Neural progenitor cell (in vitro differentiated cells): ENCODE measurements at regions not wholly inside any gene's neighbourhood (a gene's known extent, or its start where the extent isn't known, plus 50 kb on each side); places are given as distances from the start of the nearest gene placed in this dataset.
"Not testable (repeated sequence)": the region's sequence is repeated elsewhere in the genome, so short reads cannot be mapped to it uniquely, and the experiment has no call there.

Experiments used
- DNase-seq: peaks from one replicate; pipeline ENCODE4 v3.0.0-alpha.2; 2016; ENCODE audit warnings: low spot score
- H2AFZ ChIP-seq: fragments of 200-600 bp; sonication (generic); replicated peaks from 2 replicates; pipeline ENCODE4 v1.6.1; 2016; ENCODE audit warnings: antibody characterized with exemption
- H3F3A ChIP-seq: fragments of 200-600 bp; sonication (generic); 2 replicates; pipeline ENCODE4 v1.6.1; 2016; ENCODE audit warnings: antibody characterized with exemption, low read depth
- H3K27ac ChIP-seq: fragments of 200-600 bp; sonication (generic); 2 replicates; pipeline ENCODE4 v1.5.1; 2016; ENCODE audit warnings: mild to moderate bottlenecking
- H3K27me3 ChIP-seq: fragments of 200-600 bp; sonication (generic); 2 replicates; pipeline ENCODE4 v1.6.1; 2016; ENCODE audit warnings: mild to moderate bottlenecking, moderate library complexity
- H3K36me3 ChIP-seq: fragments of 200-600 bp; sonication (generic); 2 replicates; pipeline ENCODE4 v1.5.1; 2016
- H3K4me1 ChIP-seq: fragments of 200-600 bp; sonication (generic); 2 replicates; pipeline ENCODE4 v1.6.1; 2016; ENCODE audit warnings: mixed run types
- H3K4me2 ChIP-seq: fragments of 200-600 bp; sonication (generic); 2 replicates; pipeline ENCODE4 v1.6.1; 2016
- H3K4me3 ChIP-seq: fragments of 200-600 bp; sonication (generic); 2 replicates; pipeline ENCODE4 v1.5.1; 2016
- H3K79me2 ChIP-seq: fragments of 200-600 bp; sonication (generic); 2 replicates; pipeline ENCODE4 v1.6.1; 2016; ENCODE audit warnings: low read depth
- H3K9ac ChIP-seq: fragments of 200-600 bp; sonication (generic); 2 replicates; pipeline ENCODE4 v1.6.1; 2016
- H3K9me3 ChIP-seq: fragments of 200-600 bp; sonication (generic); 2 replicates; pipeline ENCODE4 v1.5.1; 2016; ENCODE audit warnings: low read depth
- H4K20me1 ChIP-seq: fragments of 200-600 bp; sonication (generic); 2 replicates; pipeline ENCODE4 v1.6.1; 2016; ENCODE audit warnings: low read depth
- H3K27ac Mint-ChIP-seq: 3 replicates; pipeline ENCODE4 v1.8.0; 2021; ENCODE audit warnings: mixed read lengths
- H3K27me3 Mint-ChIP-seq: 2 replicates; pipeline ENCODE4 v1.8.0; 2022; ENCODE audit warnings: low read depth, mild to moderate bottlenecking, inconsistent platforms, moderate library complexity, mixed read lengths; ENCODE audit not compliant: insufficient read depth
- H3K36me3 Mint-ChIP-seq: 3 replicates; pipeline ENCODE4 v1.8.0; 2021; ENCODE audit warnings: mixed read lengths
- H3K4me1 Mint-ChIP-seq: 3 replicates; pipeline ENCODE4 v1.8.0; 2021; ENCODE audit warnings: mixed read lengths
- H3K4me3 Mint-ChIP-seq: 3 replicates; pipeline ENCODE4 v1.8.0; 2021; ENCODE audit warnings: mild to moderate bottlenecking, moderate library complexity, mixed read lengths
- H3K9me3 Mint-ChIP-seq: 3 replicates; pipeline ENCODE4 v1.8.0; 2020; ENCODE audit warnings: mixed read lengths
- CTCF ChIP-seq: fragments of 200-600 bp; sonication (generic); IDR thresholded peaks from 2 replicates; pipeline ENCODE4 v1.5.1; 2017; ENCODE audit warnings: antibody characterized with exemption, mild to moderate bottlenecking
- EZH2 ChIP-seq: fragments of 200-600 bp; sonication (generic); IDR thresholded peaks from 2 replicates; pipeline ENCODE4 v1.6.1; 2017; ENCODE audit warnings: antibody characterized with exemption, mild to moderate bottlenecking, moderate library complexity
- EZH2phosphoT487 ChIP-seq: fragments of 200-600 bp; sonication (generic); IDR thresholded peaks from 2 replicates; pipeline ENCODE4 v1.6.1; 2017; ENCODE audit warnings: antibody characterized with exemption

DNA sequence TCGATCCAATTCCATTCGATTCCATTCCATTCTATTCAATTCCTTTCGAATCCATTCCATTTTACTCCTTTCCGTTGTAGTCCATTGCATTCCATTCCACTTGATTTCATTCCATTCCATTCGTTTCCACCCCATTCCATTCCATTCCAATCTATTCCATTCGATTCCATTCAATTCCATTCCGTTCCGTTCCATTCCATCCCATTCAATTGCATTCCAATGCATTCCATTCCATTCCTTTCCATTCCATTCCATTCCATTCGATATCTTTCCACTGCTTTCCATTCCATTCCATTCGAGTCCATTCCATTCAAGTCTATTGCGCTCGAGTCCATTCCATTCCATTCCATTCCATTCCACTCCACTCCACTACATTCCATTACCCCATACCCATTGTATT, 2568.7 kb upstream of the TPTE start:
- no peak overlapping the region for H3K4me3 Mint-ChIP-seq
- no peak overlapping the region for H2AFZ ChIP-seq
- TF ChIP-seq EZH2phosphoT487 (no peak), EZH2 (no peak), CTCF (no peak)
- no peaks in the 10 kb centered on the region for H4K20me1 ChIP-seq
- H3K27ac ChIP-seq, result no peak overlapping the region
- peaks cover 93% of the 10 kb centered on the region for H3K9me3 ChIP-seq
- H3K27me3 ChIP-seq, result no peaks in the 10 kb centered on the region
- H3K9ac ChIP-seq, result no peak overlapping the region
- H3K4me2 ChIP-seq, result no peak overlapping the region
- H3K27me3 Mint-ChIP-seq, result peaks cover 28% of the 10 kb centered on the region
- H3K4me1 Mint-ChIP-seq, result no peaks in the 10 kb centered on the region
- no peak for DNase-seq
- H3K9me3 Mint-ChIP-seq, result peaks cover 100% of the 10 kb centered on the region
- no peaks in the 10 kb centered on the region for H3K36me3 ChIP-seq
- H3K27ac Mint-ChIP-seq, result no peak overlapping the region
- H3K4me3 ChIP-seq, result no peak overlapping the region
- no peaks in the 10 kb centered on the region for H3K4me1 ChIP-seq
- H3F3A ChIP-seq, result no peaks in the 10 kb centered on the region
- peaks cover 35% of the 10 kb centered on the region for H3K36me3 Mint-ChIP-seq
- no peaks in the 10 kb centered on the region for H3K79me2 ChIP-seq

DNA sequence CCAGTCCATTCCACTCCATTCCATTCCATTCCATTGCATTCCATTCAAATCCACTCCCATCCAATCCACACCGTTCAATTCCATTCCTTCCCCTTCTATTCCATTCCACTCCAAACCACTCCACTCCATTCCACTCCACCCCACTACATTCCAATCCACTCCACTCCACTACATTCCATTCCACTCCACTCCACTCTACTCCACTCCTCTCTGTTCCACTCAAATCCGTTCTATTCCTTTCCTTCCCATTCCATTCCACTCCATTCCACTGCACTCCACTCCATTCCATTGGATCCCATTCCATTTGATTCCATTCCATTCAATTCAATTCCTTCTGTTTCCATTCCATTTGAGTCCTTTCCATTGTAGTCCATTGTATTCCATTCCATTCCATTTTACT, 2568.3 kb upstream of the TPTE start:
- no peak for DNase-seq
- Histone ChIP-seq H3K27ac (no peak overlapping the region), H2AFZ (no peak overlapping the region), H3K79me2 (no peaks in the 10 kb centered on the region), H3K36me3 (no peaks in the 10 kb centered on the region), H3F3A (no peaks in the 10 kb centered on the region), H3K9ac (no peak overlapping the region), H4K20me1 (no peaks in the 10 kb centered on the region), H3K9me3 (peaks cover 93% of the 10 kb centered on the region), H3K4me3 (no peak overlapping the region), H3K4me2 (no peak overlapping the region), H3K4me1 (no peaks in the 10 kb centered on the region), H3K27me3 (no peaks in the 10 kb centered on the region)
- Mint-ChIP-seq H3K4me1 (no peaks in the 10 kb centered on the region), H3K27me3 (peaks cover 29% of the 10 kb centered on the region), H3K27ac (no peak overlapping the region), H3K9me3 (peaks cover 100% of the 10 kb centered on the region), H3K4me3 (no peak overlapping the region), H3K36me3 (peaks cover 38% of the 10 kb centered on the region)
- TF ChIP-seq CTCF (no peak), EZH2phosphoT487 (no peak), EZH2 (no peak)

DNA sequence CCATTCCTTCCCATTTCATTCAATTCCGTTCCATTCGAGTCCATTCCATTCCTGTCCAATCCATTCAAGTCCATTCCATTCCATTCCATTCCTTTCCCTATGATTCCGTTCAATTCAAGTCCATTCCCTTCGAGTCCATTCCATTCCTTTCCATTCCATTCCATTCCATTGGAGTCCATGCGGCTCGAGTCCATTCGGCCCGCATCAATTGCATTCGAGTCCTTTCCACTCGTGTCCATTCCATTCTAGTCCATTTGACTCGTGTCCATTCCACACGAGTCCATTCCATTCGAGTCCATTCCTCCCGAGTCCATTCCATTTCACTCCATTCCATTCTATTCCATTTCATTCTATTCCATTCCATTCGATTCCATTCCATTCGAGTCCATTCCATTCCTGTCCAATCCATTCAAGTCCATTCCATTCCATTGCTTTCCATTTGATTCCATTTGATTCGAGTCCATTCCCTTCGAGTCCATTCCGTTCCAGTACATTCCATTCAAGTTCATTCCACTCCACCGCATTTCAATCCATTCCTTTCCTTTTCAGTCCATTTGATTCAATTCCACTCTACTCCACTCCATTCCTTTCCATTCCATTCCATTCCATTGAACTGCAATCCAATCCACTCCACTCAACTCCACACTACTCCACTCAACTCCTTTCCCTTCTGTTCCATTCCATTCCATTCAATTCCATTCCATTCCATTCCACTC, 2565.9 kb upstream of the TPTE start:
- H3K4me3 Mint-ChIP-seq, H3K79me2 ChIP-seq, H3K27me3 ChIP-seq, H3K4me1 ChIP-seq, H3K27ac ChIP-seq, H3K27ac Mint-ChIP-seq, H3K4me2 ChIP-seq, H3K36me3 ChIP-seq, H3K4me3 ChIP-seq, H3K9ac ChIP-seq, H2AFZ ChIP-seq, H4K20me1 ChIP-seq, DNase-seq, H3K4me1 Mint-ChIP-seq, H3F3A ChIP-seq: not testable (repeated sequence)
- H3K36me3 Mint-ChIP-seq, result peaks cover 38% of the 10 kb centered on the region
- peaks cover 85% of the 10 kb centered on the region for H3K9me3 ChIP-seq
- H3K9me3 Mint-ChIP-seq, result peaks cover 95% of the 10 kb centered on the region
- peaks cover 29% of the 10 kb centered on the region for H3K27me3 Mint-ChIP-seq

GRCh38 chr21:7956074-7956452, 2565.3 kb upstream of the TPTE start:
- H2AFZ ChIP-seq, H3K4me1 ChIP-seq, H3K4me2 ChIP-seq, DNase-seq, H4K20me1 ChIP-seq, H3K27me3 ChIP-seq, H3K9ac ChIP-seq, H3K27ac ChIP-seq, H3K4me3 Mint-ChIP-seq, H3K4me3 ChIP-seq, H3K27ac Mint-ChIP-seq, H3K4me1 Mint-ChIP-seq, H3F3A ChIP-seq, H3K36me3 ChIP-seq, H3K79me2 ChIP-seq: not testable (repeated sequence)
- Mint-ChIP-seq H3K36me3 (peaks cover 35% of the 10 kb centered on the region), H3K27me3 (peaks cover 27% of the 10 kb centered on the region), H3K9me3 (peaks cover 94% of the 10 kb centered on the region)
- peaks cover 85% of the 10 kb centered on the region for H3K9me3 ChIP-seq

GRCh38 chr21:7956998-7957712, 2564.2 kb upstream of the TPTE start:
- H3K4me1 ChIP-seq, H2AFZ ChIP-seq, H3K4me1 Mint-ChIP-seq, H3K27ac ChIP-seq, H3K9ac ChIP-seq, H3K4me3 Mint-ChIP-seq, H3K27ac Mint-ChIP-seq, H4K20me1 ChIP-seq, DNase-seq, H3K79me2 ChIP-seq, H3F3A ChIP-seq, H3K4me3 ChIP-seq, H3K27me3 ChIP-seq, H3K36me3 ChIP-seq, H3K4me2 ChIP-seq: not testable (repeated sequence)
- H3K9me3 Mint-ChIP-seq, result peaks cover 94% of the 10 kb centered on the region
- H3K9me3 ChIP-seq, result peaks cover 84% of the 10 kb centered on the region
- peaks cover 21% of the 10 kb centered on the region for H3K27me3 Mint-ChIP-seq
- peaks cover 31% of the 10 kb centered on the region for H3K36me3 Mint-ChIP-seq
